ENCODE measurements at regions not wholly inside any gene's neighbourhood (a gene's known extent, or its start where the extent isn't known, plus 50 kb on each side); places are given as distances from the start of the nearest gene placed in this dataset.
"Not testable (repeated sequence)": the region's sequence is repeated elsewhere in the genome, so short reads cannot be mapped to it uniquely, and the experiment has no call there.

GRCh38 chr4:162739596-162739995, 427.1 kb downstream of the NAF1 start:
- not testable (repeated sequence) for DNase-seq

DNA sequence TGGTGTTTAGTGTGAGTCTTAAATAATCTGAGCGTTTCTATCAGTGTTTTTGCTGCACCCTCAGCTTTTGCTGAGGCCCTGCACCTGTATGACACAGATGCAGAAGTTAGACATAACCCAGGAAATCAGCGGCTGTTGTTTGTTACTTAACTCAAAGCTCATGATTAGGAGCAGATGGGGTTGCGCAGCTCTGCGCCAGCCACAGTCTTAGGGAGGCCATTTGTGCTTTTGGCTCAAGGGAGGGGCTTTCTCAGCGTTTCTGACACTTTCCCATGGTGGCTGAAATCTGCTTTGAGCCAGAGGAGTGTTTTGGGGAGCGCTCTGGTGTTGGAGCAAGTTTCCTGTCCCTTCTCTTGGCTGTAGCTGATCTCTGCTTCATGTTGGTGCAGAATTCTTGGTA, 433.8 kb downstream of the NAF1 start:
- peak; percentile 15 for DNase-seq

- DNase-seq = no peak
Measured at GRCh38 chr4:162727766-162728165, 438.9 kb downstream of the NAF1 start.

- no peak for DNase-seq
Measured at GRCh38 chr4:162727232-162727631, 439.5 kb downstream of the NAF1 start.

DNA sequence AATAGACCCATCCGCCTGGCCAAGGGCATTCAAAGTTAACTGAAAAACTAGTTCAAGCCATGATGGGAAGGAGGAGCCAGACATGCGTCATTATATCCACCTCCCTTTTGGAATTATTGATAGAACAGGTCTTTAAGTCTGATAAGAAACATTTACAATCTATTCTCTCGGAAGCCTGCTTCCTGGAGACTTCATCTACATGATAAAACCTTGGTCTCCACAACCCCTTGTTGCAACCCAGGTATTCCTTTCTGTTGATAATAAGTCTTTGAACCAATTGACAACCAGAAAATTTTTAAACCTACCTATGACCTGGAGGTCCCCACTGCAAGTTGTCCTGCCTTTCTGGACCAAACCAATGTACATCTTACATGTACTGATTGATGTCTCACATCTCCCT, 451.3 kb downstream of the NAF1 start:
- no peak for DNase-seq

GRCh38 chr4:162707962-162708361, 458.7 kb downstream of the NAF1 start:
- no peak for DNase-seq

- peak; percentile 35 for DNase-seq
Measured at GRCh38 chr4:162706632-162707031, 460.1 kb downstream of the NAF1 start.

DNA sequence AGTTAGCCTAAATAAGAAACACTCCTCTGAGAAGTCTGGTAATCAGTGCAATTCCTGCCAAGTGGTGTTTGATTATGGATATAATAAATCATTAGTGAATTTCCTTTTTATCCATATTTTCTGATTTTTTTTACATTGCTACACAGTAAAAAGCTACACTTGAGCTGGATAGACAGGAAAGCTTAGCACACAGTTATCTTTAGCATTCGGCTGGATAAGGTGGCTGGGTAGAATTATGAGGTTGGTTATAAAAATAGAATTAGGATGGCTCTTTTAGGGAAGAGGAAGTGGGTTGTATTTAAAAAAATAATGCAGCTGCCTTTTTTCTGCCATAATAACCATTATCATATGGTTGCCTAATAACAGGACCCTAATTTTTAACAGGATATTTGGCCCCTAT, 460.6 kb downstream of the NAF1 start:
- no peak for DNase-seq

DNA sequence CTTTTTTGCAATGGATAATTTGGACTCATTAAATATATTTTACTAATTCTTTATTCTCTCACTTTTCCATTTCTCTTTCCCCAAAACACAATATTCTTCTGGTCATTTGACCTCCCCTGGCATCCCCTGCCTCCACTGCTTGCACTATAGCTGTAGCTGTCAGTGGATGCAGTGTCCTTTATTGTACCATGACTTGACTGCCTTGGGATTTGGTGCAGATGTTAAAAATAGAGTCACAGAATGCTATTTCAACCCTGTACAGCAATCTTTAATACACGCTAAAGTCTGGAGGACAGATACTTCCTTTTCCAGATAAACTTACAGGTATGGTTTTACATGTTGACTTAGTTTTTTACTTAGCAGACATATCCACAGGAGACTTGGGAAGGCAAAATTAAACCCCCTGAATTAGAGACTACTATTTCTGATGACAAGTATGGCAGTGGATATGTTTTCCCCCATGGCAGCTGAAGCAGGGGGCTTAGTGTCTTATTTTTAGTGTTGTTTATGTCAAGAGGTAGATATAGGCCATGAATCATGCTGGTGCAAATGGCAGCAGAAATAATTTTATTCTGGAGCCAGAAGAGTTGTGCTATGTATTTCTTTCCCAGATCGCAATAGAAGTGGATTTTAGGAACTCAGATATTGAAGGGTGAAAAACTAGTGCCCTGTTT, 461.4 kb downstream of the NAF1 start:
- no peak for DNase-seq

GRCh38 chr4:162700815-162701361, 465.8 kb downstream of the NAF1 start:
- no peak for DNase-seq

- DNase-seq = no peak
Measured at GRCh38 chr4:162700358-162700757, 466.3 kb downstream of the NAF1 start.

DNA sequence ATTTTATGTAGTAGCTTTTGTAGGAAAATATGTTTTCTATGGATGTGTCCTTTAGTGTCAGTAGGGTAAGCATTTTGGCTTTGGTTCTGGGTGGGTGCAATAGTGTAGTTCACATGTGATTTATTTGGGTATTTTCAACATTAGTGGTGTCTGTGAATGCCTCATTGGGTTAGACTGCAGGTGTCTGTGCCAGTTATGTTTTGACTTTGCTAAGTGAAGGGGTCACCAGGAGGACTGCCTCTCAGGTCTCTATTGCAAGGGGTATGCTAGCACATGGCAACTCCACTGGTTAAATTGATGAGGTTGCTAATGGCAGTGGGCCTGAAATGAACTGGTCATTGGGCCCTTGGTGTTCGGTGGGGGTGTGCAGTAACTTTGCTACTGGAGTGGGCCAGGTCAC, 467.1 kb downstream of the NAF1 start:
- DNase-seq = no peak

- no peak for DNase-seq
Measured at GRCh38 chr4:162685410-162685809, 481.3 kb downstream of the NAF1 start.

DNA sequence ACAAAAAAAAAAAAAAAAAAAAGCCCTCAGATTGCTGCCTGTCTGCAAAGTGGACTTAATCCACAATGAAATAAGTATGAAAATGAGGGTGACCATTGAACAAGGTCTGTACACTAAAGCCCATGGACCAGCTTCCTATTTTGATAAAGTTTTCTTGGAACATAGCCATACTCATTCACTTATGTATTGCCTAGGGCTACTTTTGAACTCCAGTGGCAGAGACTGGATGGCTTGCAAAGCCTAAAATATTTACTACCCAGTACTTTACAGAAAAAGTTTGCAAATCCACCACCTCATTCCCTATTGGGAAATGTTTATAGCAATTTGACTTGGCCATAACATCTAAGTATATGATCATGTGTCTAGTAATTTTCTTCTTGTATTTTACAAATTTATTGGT, 481.7 kb downstream of the NAF1 start:
- DNase-seq = no peak

- DNase-seq = no peak
Measured at GRCh38 chr4:162684371-162684700, 482.4 kb downstream of the NAF1 start.

- DNase-seq = no peak
Measured at GRCh38 chr4:162683659-162684370, 482.9 kb downstream of the NAF1 start.

DNA sequence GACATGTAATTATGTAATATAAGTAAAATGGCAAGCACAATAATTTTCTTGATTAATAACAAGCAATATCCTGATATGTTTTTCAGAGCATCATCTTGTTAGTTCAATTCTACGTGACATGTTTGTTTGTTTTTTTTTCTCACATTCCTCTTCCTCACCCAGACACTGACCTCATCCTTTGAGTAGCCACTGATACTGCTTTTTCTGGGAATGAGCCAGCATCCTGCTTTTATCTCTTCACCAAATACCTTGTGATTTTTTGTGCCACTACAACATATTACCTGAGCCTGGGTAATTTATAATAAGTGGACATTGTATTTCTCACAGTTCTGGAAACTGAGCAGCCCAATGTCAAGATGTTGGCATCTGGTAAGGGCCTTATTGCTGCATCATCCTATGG, 484.0 kb downstream of the NAF1 start:
- DNase-seq = no peak

GRCh38 chr4:162681212-162681611, 485.5 kb downstream of the NAF1 start:
- no peak for DNase-seq

- no peak for DNase-seq
Measured at GRCh38 chr4:162675661-162676060, 491.0 kb downstream of the NAF1 start.

DNA sequence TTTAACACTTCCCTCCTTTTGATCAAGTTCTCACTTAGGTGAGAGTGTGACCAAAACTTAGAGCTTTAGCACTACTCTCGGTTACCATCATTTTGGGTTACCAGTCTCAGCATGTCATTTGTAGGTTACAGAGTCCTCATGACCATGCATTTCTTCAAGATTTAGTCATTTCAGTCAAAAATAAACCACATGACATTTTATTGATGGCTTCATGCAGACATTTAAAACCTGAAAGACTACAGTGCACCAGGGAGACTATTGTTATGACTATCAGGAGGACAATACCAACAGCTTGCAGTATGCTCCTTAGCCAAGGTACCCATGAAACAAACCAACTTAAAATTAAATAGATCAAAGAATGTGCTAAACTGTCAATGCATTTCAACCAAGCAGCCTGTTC, 498.1 kb upstream of the FSTL5 start:
- no peak for DNase-seq

DNA sequence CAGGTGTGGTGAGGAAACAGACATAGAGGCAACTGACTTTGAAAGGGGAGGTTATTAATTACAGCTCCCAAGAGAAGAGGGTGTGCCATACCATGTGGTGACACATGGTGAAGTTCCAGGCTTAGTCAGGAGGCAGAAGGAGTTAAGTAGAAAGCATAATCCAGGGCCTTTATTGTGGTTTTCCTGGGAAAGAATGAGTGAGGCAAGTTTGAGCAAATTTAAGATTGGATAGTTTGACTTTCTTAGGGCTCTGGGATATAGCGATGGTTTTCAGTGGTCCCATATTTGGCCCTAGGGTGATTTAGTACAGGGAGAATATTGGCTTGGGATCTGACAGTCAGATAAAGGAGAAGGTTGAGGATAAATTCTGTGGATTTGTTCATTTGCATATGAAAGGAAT, 495.9 kb upstream of the FSTL5 start:
- no peak for DNase-seq

DNA sequence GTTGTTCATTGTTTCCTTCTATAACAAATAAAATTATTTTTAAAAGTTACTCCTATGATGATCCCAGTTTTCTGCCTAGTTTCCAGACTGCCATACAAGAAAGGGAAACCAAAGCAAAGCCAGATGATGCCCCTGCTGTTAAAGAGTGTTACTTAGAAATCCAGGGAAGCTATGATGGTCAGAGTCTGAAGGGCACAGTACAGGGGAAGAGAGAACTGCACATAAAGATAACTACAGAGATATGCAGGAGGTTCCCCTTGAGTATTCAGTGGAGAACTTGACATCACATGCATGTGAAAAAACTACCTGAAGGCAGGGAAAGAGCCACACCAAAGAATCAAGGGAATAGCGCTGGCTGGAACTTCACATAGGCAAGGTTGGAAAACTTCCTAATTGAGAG, 494.2 kb upstream of the FSTL5 start:
- DNase-seq = no peak

- DNase-seq = no peak
Measured at GRCh38 chr4:162650166-162650565, 486.4 kb upstream of the FSTL5 start.

DNA sequence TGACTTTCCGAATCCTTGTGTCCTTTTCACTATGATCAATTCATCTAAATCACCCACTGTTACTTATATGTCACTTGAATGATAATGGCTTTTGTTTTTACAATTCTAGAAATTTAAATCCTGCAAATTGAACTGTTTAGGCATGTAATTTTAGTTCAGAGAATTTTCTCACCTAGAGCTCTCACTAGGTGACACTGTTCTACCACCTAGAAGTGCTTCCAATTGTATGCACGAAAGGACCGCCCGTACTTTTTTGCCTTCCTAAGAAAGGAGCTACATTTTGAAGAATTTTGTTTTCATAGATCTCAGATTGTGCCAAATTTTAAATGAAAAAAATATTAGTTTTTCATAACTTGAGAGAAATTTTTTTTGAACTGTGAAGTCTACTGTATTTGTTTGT, 481.6 kb upstream of the FSTL5 start:
- DNase-seq = peak; percentile 18
